ENCODE measurements at regions not wholly inside any gene's neighbourhood (a gene's known extent, or its start where the extent isn't known, plus 50 kb on each side); places are given as distances from the start of the nearest gene placed in this dataset.

DNA sequence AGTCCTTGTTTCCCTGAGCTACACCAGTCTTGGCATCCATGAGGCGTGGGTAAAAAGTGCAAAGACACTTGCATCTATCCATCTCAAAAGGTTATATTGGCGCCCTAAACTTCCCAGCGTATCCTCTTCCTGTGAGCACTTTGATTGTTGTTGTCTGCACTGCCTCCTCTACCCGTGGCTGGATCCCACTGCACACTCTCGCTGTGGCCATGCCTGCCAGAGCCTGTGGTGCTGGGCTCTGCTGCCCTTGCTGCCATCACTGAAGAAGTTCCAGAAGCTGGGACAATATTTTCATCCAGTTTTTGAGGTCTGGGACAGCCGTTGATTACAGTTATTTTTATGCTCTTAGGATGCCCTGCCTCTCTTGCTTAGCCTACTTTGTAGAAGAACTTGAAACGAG is 85.3 kb upstream of the PCGF5 start:
- TF ChIP-seq EP300 (IDR thresholded peaks at IDR 0.05) (no peak), CTCF (IDR thresholded peaks at IDR 0.05) (no peak), POLR2A (IDR thresholded peaks at IDR 0.05) (no peak), POLR2AphosphoS5 (IDR thresholded peaks at IDR 0.05) (no peak)

All from suprapubic skin (tissue), 4 donors.